ENCODE measurements at regions not wholly inside any gene's neighbourhood (a gene's known extent, or its start where the extent isn't known, plus 50 kb on each side); places are given as distances from the start of the nearest gene placed in this dataset.
A peak's percentile ranks its signal among the peaks of the same experiment; 100 is the strongest.

DNA sequence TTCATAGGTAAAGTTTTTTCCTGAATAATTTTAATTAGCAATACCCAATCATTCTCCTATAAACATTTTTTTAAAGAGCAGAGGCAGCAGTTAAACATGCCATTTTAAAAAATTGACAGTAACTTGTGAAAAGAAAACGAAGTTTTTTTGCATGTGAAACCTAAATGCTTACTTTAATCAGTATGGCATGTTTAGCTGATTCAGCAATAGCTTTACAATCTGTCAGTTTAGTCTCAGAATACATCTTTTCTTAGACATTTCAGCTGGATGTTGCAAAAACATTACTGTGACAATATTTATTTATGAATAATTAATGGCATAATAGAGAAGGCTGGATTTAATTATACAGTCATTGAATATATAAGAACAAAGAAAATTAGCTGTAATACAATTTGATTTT, 1132.4 kb upstream of the ADGRL2 start:
- H3K36me3 ChIP-seq (ENCODE audit: control insufficient read depth, low read depth, low read length): no peaks in the 10 kb centered on the region
- no peaks in the 10 kb centered on the region for H3K9me3 ChIP-seq (ENCODE audit: control insufficient read depth, low read depth, low read length)
- H3K27ac ChIP-seq (ENCODE audit: low read length): no peak overlapping the region
- no peak overlapping the region for H3K9ac ChIP-seq (ENCODE audit: low read length)
- no peak overlapping the region for H3K4me3 ChIP-seq (ENCODE audit: low read length)
- no peaks in the 10 kb centered on the region for H3K27me3 ChIP-seq (ENCODE audit: control insufficient read depth, insufficient read depth, low read length)
- no peaks in the 10 kb centered on the region for H3K4me1 ChIP-seq (ENCODE audit: control insufficient read depth, low read depth, low read length)

DNA sequence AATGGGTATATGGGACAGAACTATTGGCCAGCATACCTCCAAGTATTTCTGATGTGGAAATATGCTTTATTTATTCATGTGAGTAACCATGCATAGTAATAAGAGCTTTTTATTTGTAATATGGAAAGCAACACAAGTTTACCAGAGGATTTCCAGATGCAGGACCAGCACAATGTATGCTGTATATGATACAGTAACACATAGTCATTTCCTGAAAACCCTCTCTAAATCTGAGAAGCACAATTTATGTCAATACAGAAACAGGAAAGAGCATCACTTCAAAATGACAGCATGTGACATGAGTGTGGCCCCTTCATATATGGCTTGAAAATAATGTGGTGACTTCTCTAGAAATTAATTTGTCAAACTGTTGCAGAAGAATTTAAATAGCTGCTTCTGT, 1134.7 kb upstream of the ADGRL2 start:
- H3K27ac ChIP-seq (ENCODE audit: low read length): no peak overlapping the region
- H3K4me1 ChIP-seq (ENCODE audit: control insufficient read depth, low read depth, low read length): no peaks in the 10 kb centered on the region
- H3K9ac ChIP-seq (ENCODE audit: low read length): no peak overlapping the region
- H3K27me3 ChIP-seq (ENCODE audit: control insufficient read depth, insufficient read depth, low read length): no peaks in the 10 kb centered on the region
- H3K4me3 ChIP-seq (ENCODE audit: low read length): no peak overlapping the region
- no peaks in the 10 kb centered on the region for H3K36me3 ChIP-seq (ENCODE audit: control insufficient read depth, low read depth, low read length)
- no peaks in the 10 kb centered on the region for H3K9me3 ChIP-seq (ENCODE audit: control insufficient read depth, low read depth, low read length)

DNA sequence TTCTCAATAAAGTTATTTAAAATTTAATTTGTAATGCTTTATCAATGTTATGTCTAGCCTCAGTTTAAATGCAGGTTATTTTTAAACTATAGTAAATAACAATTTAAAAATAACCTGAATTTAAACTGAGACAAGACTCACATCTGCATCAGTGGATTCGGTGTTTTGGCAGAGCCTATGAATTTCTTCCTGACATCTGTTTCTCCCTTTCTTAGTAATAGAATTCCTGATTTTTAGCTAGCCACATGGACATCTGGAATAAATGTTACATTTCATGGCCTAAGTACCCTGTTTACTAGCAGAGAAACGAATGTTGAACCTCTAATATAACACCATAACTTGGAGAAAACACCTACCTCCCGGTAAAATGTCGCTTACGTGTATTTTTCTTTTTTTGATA, 1141.6 kb upstream of the ADGRL2 start:
- no peak overlapping the region for H3K9ac ChIP-seq (ENCODE audit: low read length)
- H3K36me3 ChIP-seq (ENCODE audit: control insufficient read depth, low read depth, low read length): no peaks in the 10 kb centered on the region
- H3K27me3 ChIP-seq (ENCODE audit: control insufficient read depth, insufficient read depth, low read length): no peaks in the 10 kb centered on the region
- H3K4me1 ChIP-seq (ENCODE audit: control insufficient read depth, low read depth, low read length): peaks cover 18% of the 10 kb centered on the region
- no peaks in the 10 kb centered on the region for H3K9me3 ChIP-seq (ENCODE audit: control insufficient read depth, low read depth, low read length)
- no peak overlapping the region for H3K4me3 ChIP-seq (ENCODE audit: low read length)
- H3K27ac ChIP-seq (ENCODE audit: low read length): no peak overlapping the region

DNA sequence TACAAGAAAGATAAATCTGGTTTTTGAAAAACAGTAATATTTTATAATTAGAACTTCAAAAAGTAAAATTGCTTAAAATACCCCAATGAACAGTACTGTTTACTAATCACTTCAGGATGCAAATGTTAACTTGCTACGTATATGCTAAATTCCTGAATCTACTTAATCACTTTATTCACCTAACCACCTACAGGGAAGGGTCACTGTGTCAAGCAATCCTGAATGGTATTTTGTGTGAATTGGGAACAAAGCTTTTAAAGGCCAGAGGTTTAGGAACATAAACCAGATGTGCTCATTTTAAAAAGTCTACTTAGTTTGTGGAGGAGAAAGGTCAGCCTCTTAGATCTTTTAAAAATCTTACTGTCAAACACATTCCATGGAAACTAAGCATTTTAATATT, 1143.0 kb upstream of the ADGRL2 start:
- H3K4me3 ChIP-seq (ENCODE audit: low read length): no peak overlapping the region
- no peak overlapping the region for H3K9ac ChIP-seq (ENCODE audit: low read length)
- H3K27ac ChIP-seq (ENCODE audit: low read length): peak overlapping the region; percentile 37
- H3K36me3 ChIP-seq (ENCODE audit: control insufficient read depth, low read depth, low read length): no peaks in the 10 kb centered on the region
- H3K27me3 ChIP-seq (ENCODE audit: control insufficient read depth, insufficient read depth, low read length): no peaks in the 10 kb centered on the region
- H3K4me1 ChIP-seq (ENCODE audit: control insufficient read depth, low read depth, low read length): peaks cover 18% of the 10 kb centered on the region
- H3K9me3 ChIP-seq (ENCODE audit: control insufficient read depth, low read depth, low read length): no peaks in the 10 kb centered on the region

DNA sequence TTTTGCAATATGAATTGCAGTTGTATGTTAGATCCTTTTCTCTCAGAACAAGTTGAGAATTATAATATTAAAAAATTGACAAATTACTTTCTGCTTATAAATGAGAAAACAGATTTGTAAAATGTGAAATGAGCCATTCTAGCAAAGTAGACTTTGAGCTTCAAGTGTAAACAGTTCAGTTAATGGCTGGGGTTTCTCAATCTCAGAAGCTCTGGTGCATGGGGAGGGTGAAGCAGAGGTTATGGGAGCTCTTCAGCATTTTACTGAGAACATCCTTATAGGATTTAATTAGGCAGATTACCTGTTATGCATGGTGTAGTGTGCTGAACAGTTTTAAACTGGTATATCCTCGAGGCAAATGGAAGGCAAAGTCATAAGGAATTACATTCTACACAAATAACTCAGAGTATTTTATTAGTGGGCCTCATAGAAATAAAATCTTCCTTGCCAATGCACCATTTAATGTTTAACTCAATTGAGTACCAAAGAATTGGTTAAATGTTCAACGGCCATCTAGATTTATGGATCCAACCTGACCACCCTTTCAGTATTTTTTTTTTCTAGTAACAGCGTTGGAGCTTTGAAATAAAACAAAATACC, 1143.6 kb upstream of the ADGRL2 start:
- Histone ChIP-seq H3K9ac (ENCODE audit: low read length) (no peak overlapping the region), H3K27me3 (ENCODE audit: control insufficient read depth, insufficient read depth, low read length) (no peaks in the 10 kb centered on the region), H3K27ac (ENCODE audit: low read length) (no peak overlapping the region), H3K9me3 (ENCODE audit: control insufficient read depth, low read depth, low read length) (no peaks in the 10 kb centered on the region), H3K36me3 (ENCODE audit: control insufficient read depth, low read depth, low read length) (no peaks in the 10 kb centered on the region), H3K4me3 (ENCODE audit: low read length) (no peak overlapping the region), H3K4me1 (ENCODE audit: control insufficient read depth, low read depth, low read length) (peaks cover 18% of the 10 kb centered on the region)

DNA sequence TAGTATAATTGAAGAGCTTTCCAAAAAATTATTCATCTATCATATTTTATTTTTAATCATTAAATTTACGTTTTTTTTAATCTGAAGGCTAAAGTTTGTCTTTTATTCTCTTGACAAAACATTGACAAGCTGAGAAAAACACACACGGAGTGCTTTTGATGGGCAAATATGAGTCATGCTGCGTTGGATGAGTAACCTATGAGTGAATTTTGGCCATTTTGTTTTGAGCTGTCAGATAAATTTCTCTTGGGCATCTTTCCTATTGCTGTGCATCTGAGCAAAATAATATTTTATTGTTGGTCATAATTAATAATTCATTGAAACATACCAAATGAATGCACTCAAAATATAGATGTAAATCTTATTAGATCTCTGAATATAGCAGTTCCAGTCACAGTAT, 1144.1 kb upstream of the ADGRL2 start:
- Histone ChIP-seq H3K27ac (ENCODE audit: low read length) (no peak overlapping the region), H3K27me3 (ENCODE audit: control insufficient read depth, insufficient read depth, low read length) (no peaks in the 10 kb centered on the region), H3K9ac (ENCODE audit: low read length) (no peak overlapping the region), H3K9me3 (ENCODE audit: control insufficient read depth, low read depth, low read length) (no peaks in the 10 kb centered on the region), H3K36me3 (ENCODE audit: control insufficient read depth, low read depth, low read length) (no peaks in the 10 kb centered on the region), H3K4me1 (ENCODE audit: control insufficient read depth, low read depth, low read length) (peaks cover 18% of the 10 kb centered on the region), H3K4me3 (ENCODE audit: low read length) (no peak overlapping the region)

DNA sequence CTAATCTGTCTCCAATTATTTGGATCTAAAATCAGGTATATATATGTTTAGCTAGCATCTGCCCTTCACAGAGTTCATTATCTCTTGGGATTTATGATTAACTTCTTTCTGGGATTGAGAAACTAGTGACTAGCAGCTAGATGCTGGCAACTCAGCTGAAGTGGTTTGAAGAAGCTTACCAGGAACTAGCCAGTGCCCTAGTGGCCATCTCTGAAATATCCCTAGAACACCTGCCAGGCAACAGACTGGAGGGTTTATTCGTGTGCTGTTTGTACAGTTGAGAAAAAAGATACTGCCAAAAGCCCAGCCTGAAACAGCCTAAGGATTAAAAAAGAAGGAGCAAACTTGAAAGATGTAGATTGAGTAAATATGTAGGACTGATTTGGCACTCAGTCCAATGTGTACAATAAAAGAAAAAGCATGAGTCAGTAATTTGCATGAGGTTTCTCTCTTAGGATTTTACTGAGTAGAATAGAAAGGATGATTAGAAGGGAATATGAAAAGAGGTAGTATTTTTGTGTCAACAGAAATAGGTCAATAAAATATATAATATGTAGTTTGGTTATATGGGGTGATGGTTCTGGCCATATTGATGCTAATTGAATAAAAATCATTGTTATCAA, 1144.6 kb upstream of the ADGRL2 start:
- Histone ChIP-seq H3K9ac (ENCODE audit: low read length) (no peak overlapping the region), H3K36me3 (ENCODE audit: control insufficient read depth, low read depth, low read length) (no peaks in the 10 kb centered on the region), H3K4me1 (ENCODE audit: control insufficient read depth, low read depth, low read length) (peaks cover 18% of the 10 kb centered on the region), H3K27me3 (ENCODE audit: control insufficient read depth, insufficient read depth, low read length) (no peaks in the 10 kb centered on the region), H3K4me3 (ENCODE audit: low read length) (no peak overlapping the region), H3K27ac (ENCODE audit: low read length) (no peak overlapping the region), H3K9me3 (ENCODE audit: control insufficient read depth, low read depth, low read length) (no peaks in the 10 kb centered on the region)

DNA sequence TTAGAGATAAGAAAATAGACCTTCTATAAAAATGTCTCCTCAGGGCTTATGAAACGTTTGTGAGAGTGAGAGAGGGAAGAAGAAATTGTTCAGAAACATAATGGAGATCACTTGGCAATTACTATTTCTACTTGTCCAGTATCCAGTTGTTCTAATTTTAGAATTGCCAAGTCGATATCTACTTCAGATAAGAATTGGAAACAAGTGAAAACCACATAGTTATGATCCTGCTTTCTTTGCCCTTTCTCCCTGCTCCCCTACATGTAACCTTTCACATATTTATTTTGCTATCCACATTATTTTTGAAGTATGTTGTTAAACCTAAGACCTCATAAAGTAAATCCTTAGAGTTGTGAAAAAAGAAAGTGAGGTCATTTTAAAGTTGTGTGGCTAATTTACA, 1154.7 kb upstream of the ADGRL2 start:
- Histone ChIP-seq H3K9me3 (ENCODE audit: control insufficient read depth, low read depth, low read length) (no peaks in the 10 kb centered on the region), H3K27me3 (ENCODE audit: control insufficient read depth, insufficient read depth, low read length) (no peaks in the 10 kb centered on the region)

DNA sequence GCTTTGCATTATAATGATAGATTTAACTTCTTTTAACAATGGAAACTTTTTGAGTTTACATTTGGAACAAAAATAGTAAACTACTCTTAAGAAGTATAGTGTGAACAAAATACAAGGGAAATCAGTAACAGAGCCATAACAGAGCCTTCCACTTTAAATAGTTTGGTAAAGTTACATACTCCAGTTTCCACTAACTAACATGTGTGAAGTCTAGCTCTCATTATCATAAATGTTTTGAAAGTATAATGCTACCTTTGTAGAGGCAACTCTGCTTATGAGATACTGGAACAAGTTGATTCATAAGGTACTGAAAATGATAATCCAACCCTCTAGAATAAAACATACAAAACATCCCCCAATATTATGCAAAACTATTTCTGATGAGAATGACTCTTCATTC, 1155.1 kb upstream of the ADGRL2 start:
- peaks cover 6% of the 10 kb centered on the region for H3K4me1 ChIP-seq (ENCODE audit: control insufficient read depth, low read depth, low read length)
- H3K27ac ChIP-seq (ENCODE audit: low read length): no peak overlapping the region
- H3K36me3 ChIP-seq (ENCODE audit: control insufficient read depth, low read depth, low read length): no peaks in the 10 kb centered on the region
- H3K27me3 ChIP-seq (ENCODE audit: control insufficient read depth, insufficient read depth, low read length): no peaks in the 10 kb centered on the region
- H3K9ac ChIP-seq (ENCODE audit: low read length): no peak overlapping the region
- no peak overlapping the region for H3K4me3 ChIP-seq (ENCODE audit: low read length)
- no peaks in the 10 kb centered on the region for H3K9me3 ChIP-seq (ENCODE audit: control insufficient read depth, low read depth, low read length)

More for the DNA sequence above, 1154.7 kb upstream of the ADGRL2 start:
- Histone ChIP-seq H3K9ac (ENCODE audit: low read length) (no peak overlapping the region), H3K4me3 (ENCODE audit: low read length) (no peak overlapping the region), H3K27ac (ENCODE audit: low read length) (no peak overlapping the region), H3K36me3 (ENCODE audit: control insufficient read depth, low read depth, low read length) (no peaks in the 10 kb centered on the region), H3K4me1 (ENCODE audit: control insufficient read depth, low read depth, low read length) (peaks cover 6% of the 10 kb centered on the region)

DNA sequence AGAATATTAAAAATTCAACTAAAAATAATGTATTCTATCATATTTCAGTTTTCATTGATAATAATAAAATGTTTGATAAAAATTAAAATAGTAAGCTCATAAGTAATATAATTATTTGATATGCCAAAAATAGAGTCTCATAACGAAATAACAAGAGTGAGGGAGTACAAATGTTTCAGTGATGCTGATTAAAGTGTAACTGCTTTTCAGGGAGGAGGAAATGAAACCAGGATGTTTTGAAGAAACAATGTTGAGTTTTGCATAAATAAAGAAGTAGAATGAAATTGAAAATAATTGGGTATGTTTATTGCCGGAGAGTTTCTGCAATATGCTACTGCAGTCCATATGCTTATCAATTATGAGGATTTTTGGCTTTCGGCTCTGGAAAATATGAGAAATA, 1159.8 kb upstream of the ADGRL2 start:
- Histone ChIP-seq H3K36me3 (ENCODE audit: control insufficient read depth, low read depth, low read length) (no peaks in the 10 kb centered on the region), H3K4me1 (ENCODE audit: control insufficient read depth, low read depth, low read length) (peaks cover 6% of the 10 kb centered on the region), H3K27me3 (ENCODE audit: control insufficient read depth, insufficient read depth, low read length) (no peaks in the 10 kb centered on the region), H3K9me3 (ENCODE audit: control insufficient read depth, low read depth, low read length) (no peaks in the 10 kb centered on the region), H3K9ac (ENCODE audit: low read length) (no peak overlapping the region), H3K4me3 (ENCODE audit: low read length) (no peak overlapping the region), H3K27ac (ENCODE audit: low read length) (no peak overlapping the region)

DNA sequence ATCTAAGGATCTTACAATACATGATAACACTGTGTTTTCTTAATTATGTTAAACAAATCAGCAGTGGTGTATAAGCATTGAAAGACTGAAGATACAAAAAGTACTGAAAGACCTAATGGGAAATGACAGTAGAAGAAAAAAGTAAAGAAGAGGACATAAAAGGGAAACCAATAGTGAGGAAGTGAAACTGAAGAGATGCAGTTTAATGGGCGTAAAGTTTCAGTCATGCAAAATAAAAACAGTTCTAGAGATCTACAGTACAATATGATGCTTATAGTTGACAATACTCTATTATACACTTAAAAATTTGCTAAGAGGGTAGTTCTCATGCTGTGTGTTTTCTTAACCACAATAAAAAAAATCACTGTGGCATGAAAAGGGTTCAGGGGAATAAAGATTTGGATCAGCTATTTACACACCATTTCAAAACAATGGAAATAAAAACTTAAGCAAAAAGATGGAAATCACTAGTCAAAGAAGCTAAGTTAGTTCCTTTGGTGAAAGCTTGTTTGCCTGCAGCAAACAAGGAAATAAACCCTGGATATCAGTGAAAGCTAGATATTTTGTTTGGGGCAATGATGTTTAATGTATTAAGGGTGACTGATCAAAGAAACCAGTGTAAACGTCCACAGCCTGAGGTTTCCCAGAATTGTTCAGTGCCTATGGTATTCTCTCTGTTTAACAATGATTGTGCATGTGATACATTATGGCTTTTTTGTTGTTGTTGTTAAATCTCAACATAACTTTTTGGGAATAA, 1160.8 kb upstream of the ADGRL2 start:
- Histone ChIP-seq H3K9me3 (ENCODE audit: control insufficient read depth, low read depth, low read length) (no peaks in the 10 kb centered on the region), H3K9ac (ENCODE audit: low read length) (no peak overlapping the region), H3K4me3 (ENCODE audit: low read length) (no peak overlapping the region), H3K27ac (ENCODE audit: low read length) (no peak overlapping the region), H3K36me3 (ENCODE audit: control insufficient read depth, low read depth, low read length) (no peaks in the 10 kb centered on the region), H3K27me3 (ENCODE audit: control insufficient read depth, insufficient read depth, low read length) (no peaks in the 10 kb centered on the region), H3K4me1 (ENCODE audit: control insufficient read depth, low read depth, low read length) (no peaks in the 10 kb centered on the region)

Measured in iPS-18a (cell line).